Epidermal melanocyte (primary cell): ENCODE measurements at regions not wholly inside any gene's neighbourhood (a gene's known extent, or its start where the extent isn't known, plus 50 kb on each side); places are given as distances from the start of the nearest gene placed in this dataset.
"Not testable (repeated sequence)": the region's sequence is repeated elsewhere in the genome, so short reads cannot be mapped to it uniquely, and the experiment has no call there.

ENCODE experiments used
- DNase-seq: peaks from one replicate; pipeline ENCODE4 v3.0.0; 2011; ENCODE audit warnings: low spot score; ENCODE audit not compliant: insufficient read length

GRCh38 chr2:236408090-236408489 is 143.9 kb upstream of the ASB18 start:
- no peak for DNase-seq

- DNase-seq = no peak
These were observed 144.6 kb upstream of the ASB18 start for GRCh38 chr2:236408786-236409185.

- no peak for DNase-seq
These were observed 151.7 kb upstream of the ASB18 start for GRCh38 chr2:236415684-236416444.

GRCh38 chr2:236417150-236417549 is 152.5 kb upstream of the ACKR3 start:
- no peak for DNase-seq

GRCh38 chr2:236430584-236430983 is 139.0 kb upstream of the ACKR3 start:
- DNase-seq = no peak

- no peak for DNase-seq
These were observed 135.0 kb upstream of the ACKR3 start for GRCh38 chr2:236434593-236434992.

GRCh38 chr2:236440110-236440881 is 129.3 kb upstream of the ACKR3 start:
- no peak for DNase-seq

- DNase-seq = no peak
These were observed 125.4 kb upstream of the ACKR3 start for GRCh38 chr2:236444187-236444586.

GRCh38 chr2:236445678-236446077 is 123.9 kb upstream of the ACKR3 start:
- no peak for DNase-seq

GRCh38 chr2:236446521-236446920 is 123.1 kb upstream of the ACKR3 start:
- DNase-seq = no peak

- DNase-seq = no peak
These were observed 120.4 kb upstream of the ACKR3 start for GRCh38 chr2:236449167-236449761.

GRCh38 chr2:236452238-236452637 is 117.4 kb upstream of the ACKR3 start:
- DNase-seq = no peak

GRCh38 chr2:236454076-236454475 is 115.5 kb upstream of the ACKR3 start:
- no peak for DNase-seq

- no peak for DNase-seq
These were observed 110.2 kb upstream of the ACKR3 start for GRCh38 chr2:236459393-236459792.

GRCh38 chr2:236464140-236464539 is 105.5 kb upstream of the ACKR3 start:
- no peak for DNase-seq

GRCh38 chr2:236472720-236473495 is 96.7 kb upstream of the ACKR3 start:
- no peak for DNase-seq

- DNase-seq = no peak
These were observed 95.9 kb upstream of the ACKR3 start for GRCh38 chr2:236473691-236474090.

GRCh38 chr2:236479814-236480213 is 89.8 kb upstream of the ACKR3 start:
- no peak for DNase-seq

- no peak for DNase-seq
These were observed 86.5 kb upstream of the ACKR3 start for GRCh38 chr2:236483102-236483501.

GRCh38 chr2:236485519-236485918 is 84.1 kb upstream of the ACKR3 start:
- DNase-seq = no peak

- not testable (repeated sequence) for DNase-seq
These were observed 80.5 kb upstream of the ACKR3 start for GRCh38 chr2:236489083-236489482.
